ENCODE measurements at regions not wholly inside any gene's neighbourhood (a gene's known extent, or its start where the extent isn't known, plus 50 kb on each side); places are given as distances from the start of the nearest gene placed in this dataset.

- no peak for DNase-seq
Measured at GRCh38 chr5:124692950-124693349, 53.5 kb downstream of the ZNF608 start.

DNA sequence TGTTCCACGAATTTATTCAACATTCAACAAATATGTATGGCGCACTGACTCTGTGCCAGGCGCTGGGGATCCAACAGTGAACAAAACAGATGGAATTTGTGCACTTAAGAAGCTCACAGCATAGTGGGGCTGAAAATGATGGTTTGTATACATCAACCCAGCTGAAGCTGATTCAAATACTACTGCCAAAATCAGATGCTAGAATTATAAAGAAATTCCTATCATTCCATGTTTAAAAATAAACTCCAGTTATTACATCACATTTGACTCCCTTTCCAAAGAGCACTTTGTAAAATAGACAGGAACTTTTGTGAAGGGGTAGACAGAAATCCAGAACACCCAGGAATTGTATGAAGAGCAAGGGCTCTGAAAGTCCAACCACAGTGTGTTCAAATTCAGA lies 54.1 kb downstream of the ZNF608 start:
- no peak for DNase-seq

DNA sequence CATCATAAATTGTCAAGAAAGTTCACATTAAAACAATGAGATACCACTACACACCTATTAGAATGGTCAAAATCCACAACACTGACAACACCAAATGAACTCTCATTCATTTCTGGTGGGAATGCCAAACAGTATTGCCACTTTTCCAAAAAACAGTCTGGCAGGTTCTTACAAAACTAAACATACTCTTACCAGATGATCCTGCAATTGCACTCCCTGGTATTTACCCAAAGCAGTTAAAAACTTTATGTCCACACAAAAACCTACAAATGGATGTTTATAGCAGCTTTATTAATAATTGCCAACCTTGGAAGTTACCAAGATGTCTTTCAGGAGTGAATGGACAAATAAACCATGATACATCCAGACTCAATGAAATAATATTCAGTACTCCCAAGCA lies 56.8 kb downstream of the ZNF608 start:
- no peak for DNase-seq

DNA sequence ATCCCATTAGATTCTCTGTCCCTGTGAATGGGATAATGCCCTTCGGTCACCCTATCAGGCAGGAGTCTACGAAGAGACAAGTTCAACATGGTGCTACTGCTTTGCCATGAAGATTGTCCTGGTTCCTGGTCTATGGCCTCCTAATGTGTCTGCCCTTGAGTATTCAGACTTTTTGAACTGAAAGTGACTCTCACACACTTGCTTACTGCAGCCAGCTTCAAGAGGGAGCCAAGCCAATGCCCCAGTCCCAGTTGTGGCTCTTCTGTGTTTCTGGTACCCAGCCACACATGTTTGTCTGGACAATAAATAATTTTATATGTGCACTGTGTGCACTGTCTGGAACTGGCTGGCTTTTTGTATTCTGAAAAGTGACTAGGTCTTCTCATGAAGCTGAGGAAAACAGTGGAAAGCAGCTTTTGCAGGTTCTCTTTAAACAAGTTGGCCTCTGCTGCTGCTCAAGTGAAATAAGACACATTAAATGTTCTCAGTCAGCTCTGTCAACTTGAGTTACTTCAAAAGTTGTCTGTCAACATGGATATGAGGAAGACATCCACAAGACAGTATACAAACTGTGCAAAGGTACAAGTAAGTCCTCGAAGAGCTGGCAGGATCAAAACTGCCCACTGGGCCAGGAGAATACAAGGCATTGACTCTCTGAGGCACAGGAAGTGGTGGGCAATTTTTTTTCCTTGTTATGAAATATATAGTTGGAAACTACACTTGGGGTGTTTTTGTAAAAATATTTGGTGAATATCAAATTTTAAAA lies 60.0 kb downstream of the ZNF608 start:
- DNase-seq = no peak

DNA sequence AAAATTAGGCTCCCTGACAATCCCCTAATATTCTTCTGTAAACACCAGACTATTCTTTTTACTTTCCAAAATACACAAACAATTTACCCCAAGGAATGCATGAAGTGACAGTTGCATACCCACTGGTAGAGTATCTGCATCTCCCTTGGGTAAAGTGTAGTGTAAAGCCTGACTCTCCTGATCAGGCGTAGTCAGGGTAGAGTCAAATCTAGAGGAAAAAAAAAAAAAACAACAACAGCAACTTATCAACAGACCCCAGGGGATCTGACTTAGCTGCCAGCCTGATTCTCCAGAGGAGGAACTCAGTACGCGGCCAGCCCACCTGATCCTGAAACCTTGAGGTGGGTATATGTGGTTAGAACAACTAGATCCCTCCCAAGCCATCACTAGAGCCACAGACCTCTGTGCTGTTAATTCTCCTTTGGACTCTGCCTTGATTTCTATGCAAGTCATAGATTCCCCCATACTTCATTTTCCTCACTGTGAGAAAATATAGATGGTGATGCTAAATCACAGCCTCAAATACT lies 61.0 kb downstream of the ZNF608 start:
- no peak for DNase-seq

GRCh38 chr5:124683917-124684555 lies 62.4 kb downstream of the ZNF608 start:
- DNase-seq = no peak

GRCh38 chr5:124679578-124680199 lies 66.8 kb downstream of the ZNF608 start:
- DNase-seq = no peak

- no peak for DNase-seq
Measured at GRCh38 chr5:124678922-124679519, 67.4 kb downstream of the ZNF608 start.

DNA sequence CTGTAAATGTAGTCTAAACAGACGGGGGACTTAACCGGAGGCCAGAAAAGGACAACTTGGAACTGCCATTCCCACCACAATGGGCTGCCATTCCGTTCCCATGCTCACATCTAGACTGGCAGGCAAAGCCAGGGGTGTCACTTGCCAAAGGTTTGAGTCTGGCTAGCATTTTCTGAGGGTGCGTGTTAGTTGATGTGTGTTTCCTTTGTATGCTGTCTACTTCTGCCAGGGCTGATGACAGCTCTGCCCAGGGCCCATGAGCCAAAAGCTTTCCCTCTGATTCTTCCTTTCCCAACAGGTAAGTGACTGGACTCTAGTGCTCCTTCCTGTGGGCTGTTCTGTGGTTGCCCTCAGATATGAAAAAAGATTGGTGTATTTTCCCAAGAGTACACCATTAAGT lies 68.0 kb downstream of the ZNF608 start:
- DNase-seq = no peak

GRCh38 chr5:124677374-124678351 lies 68.8 kb downstream of the ZNF608 start:
- DNase-seq = no peak

- DNase-seq = no peak
Measured at GRCh38 chr5:124675931-124676846, 70.2 kb downstream of the ZNF608 start.

- no peak for DNase-seq
Measured at GRCh38 chr5:124671193-124671592, 75.2 kb downstream of the ZNF608 start.

GRCh38 chr5:124670722-124671184 lies 75.7 kb downstream of the ZNF608 start:
- DNase-seq = no peak

- no peak for DNase-seq
Measured at GRCh38 chr5:124669956-124670721, 76.3 kb downstream of the ZNF608 start.

GRCh38 chr5:124669300-124669648 lies 77.2 kb downstream of the ZNF608 start:
- no peak for DNase-seq

DNA sequence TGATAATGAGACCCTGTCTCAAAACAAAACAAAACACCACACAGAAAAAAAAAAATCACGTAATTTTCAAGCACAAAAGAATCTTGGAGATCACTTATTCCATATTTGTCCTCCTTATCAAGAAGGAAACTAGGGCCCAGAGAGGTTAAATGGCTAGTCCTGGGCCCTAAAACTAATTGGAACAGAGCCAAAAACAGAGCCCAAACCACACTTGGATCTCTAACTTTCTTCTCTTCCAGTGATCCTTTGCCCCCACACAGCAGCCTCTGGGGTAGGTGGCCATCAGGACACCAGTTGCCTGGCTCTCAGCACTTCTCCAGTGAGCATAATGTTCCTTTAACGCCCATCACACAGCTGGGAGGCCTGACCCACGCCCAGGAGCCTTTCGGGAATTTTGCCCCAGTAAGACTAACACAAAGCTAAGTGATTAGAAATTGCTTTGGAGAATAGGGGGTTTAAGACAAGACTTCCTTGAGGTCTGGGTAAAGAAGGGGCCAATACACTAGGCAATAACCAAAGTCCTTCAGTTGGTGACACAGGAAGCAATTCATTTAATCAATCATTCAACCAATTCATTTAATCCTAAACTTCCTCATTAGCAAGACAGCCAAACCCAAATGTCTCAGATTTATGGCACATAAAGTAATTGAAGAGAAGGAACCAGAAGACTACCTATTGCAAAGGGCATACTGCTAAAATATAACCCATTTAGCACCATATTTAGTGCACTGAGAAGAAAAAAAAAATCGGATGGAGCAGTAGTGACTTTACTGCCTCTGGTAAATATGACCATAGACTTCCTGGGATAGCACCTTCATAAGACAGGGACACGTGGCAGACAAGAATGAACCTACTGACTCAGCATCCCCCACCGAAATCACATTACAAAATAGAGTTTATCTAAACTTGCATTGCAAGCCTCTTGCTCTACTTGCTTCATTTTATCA lies 77.8 kb downstream of the ZNF608 start:
- no peak for DNase-seq

GRCh38 chr5:124665625-124666024 lies 80.8 kb downstream of the ZNF608 start:
- DNase-seq = no peak

- no peak for DNase-seq
Measured at GRCh38 chr5:124665035-124665434, 81.4 kb downstream of the ZNF608 start.

- no peak for DNase-seq
Measured at GRCh38 chr5:124664287-124664686, 82.2 kb downstream of the ZNF608 start.
